ENCODE measurements at regions not wholly inside any gene's neighbourhood (a gene's known extent, or its start where the extent isn't known, plus 50 kb on each side); places are given as distances from the start of the nearest gene placed in this dataset.

DNA sequence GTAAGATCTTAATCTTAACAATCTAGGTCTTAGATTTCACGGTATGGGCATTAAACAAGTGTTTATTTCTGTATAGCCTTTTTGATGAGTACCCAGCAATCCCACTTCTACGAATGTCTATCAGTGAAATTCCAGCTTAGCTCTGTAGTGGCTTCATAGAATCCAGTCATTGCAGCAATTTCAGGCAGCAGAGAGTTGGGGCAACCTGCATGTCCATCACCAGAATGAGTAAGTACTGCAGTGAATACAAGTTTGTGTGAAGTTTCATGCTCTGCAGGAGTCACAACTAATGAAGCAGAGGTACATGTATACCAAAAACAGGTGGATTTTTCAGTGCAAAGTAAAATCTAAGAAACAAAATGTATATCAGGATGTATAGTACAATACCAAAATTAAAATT, 151.7 kb downstream of the OR2B2 start:
- no peak overlapping the region for H2BK5ac ChIP-seq (ENCODE audit: low read depth, low read length, poor library complexity, severe bottlenecking)
- H3K4me1 ChIP-seq (ENCODE audit: control insufficient read depth, insufficient read depth, low read length) = no peaks in the 10 kb centered on the region
- no peak overlapping the region for H3K18ac ChIP-seq (ENCODE audit: low read depth, low read length)
- H2BK15ac ChIP-seq (ENCODE audit: low read depth, low read length) = no peak overlapping the region
- no peak overlapping the region for H4K91ac ChIP-seq (ENCODE audit: insufficient read depth, low read depth, low read length)
- H3K79me1 ChIP-seq (ENCODE audit: low read depth in 1 of 2, low read length in 2 of 2) = no peaks in the 10 kb centered on the region
- DNase-seq (no peak), ATAC-seq (ENCODE audit: low read depth) (no peak)
- no TSS peak for BruUV-seq (replicated peaks)
- intact Hi-C loops (cut with micrococcal nuclease) (no loop called here), in situ Hi-C loops (cut with MboI; ENCODE audit: low sequenced_read_pairs) (no loop called here), dilution Hi-C loops (cut with HindIII; ENCODE audit: low sequenced_read_pairs, unreplicated experiment) (no loop called here)
- no peak overlapping the region for H3K4me2 ChIP-seq (ENCODE audit: low read depth, low read length)
- H3K14ac ChIP-seq (replicated peaks; ENCODE audit: low read depth, low read length) = no peak overlapping the region
- no peak overlapping the region for H4K5ac ChIP-seq (ENCODE audit: low read depth, low read length)
- no CpG with 5 or more reads among the region's 2 CpGs for WGBS, 2 experiments (ENCODE audit: extremely low coverage in 2 of 2, insufficient read length in 1 of 2)
- no peak overlapping the region for H2AK5ac ChIP-seq (ENCODE audit: low read depth, low read length)
- H4K20me1 ChIP-seq (ENCODE audit: insufficient read depth, low read length) = no peaks in the 10 kb centered on the region
- H3K9me1 ChIP-seq (ENCODE audit: insufficient read depth, low read length) = no peaks in the 10 kb centered on the region
- H2AK9ac ChIP-seq (replicated peaks; ENCODE audit: low read depth, low read length, poor library complexity) = no peak overlapping the region
- H3K4me3 ChIP-seq (ENCODE audit: insufficient read depth, low read depth, low read length) = no peak overlapping the region
- no peak overlapping the region for H2BK20ac ChIP-seq (ENCODE audit: low read depth, low read length)
- H2AFZ ChIP-seq (replicated peaks; ENCODE audit: low read length, poor library complexity) = no peak overlapping the region
- no peak overlapping the region for H4K8ac ChIP-seq (ENCODE audit: low read depth in 2 of 2, low read length in 2 of 2)
- POLR2A ChIA-PET (ENCODE audit: unreplicated experiment) = no interaction called here
- no peak overlapping the region for H3K23ac ChIP-seq (ENCODE audit: low read depth, low read length)
- H3K56ac ChIP-seq (ENCODE audit: extremely low read depth, insufficient read depth, low read length) = no peak overlapping the region
- no peak overlapping the region for H3K27ac ChIP-seq (ENCODE audit: insufficient read depth, low read length)
- TF ChIP-seq BHLHE40 (IDR thresholded peaks at IDR 0.05; ENCODE audit: low read depth, low read length) (no peak), RFX5 (IDR thresholded peaks at IDR 0.05; ENCODE audit: low read depth, low read length) (no peak), RAD21 (IDR thresholded peaks at IDR 0.05; ENCODE audit: low read length) (no peak), FOS (IDR thresholded peaks at IDR 0.05; ENCODE audit: low read depth, low read length) (no peak), POLR2A (IDR thresholded peaks at IDR 0.05; ENCODE audit: low read depth, low read length) (no peak), CEBPB (IDR thresholded peaks at IDR 0.05; ENCODE audit: low read depth, low read length) (no peak), MXI1 (IDR thresholded peaks at IDR 0.05; ENCODE audit: borderline replicate concordance, low read depth, low read length) (no peak), MAFK (IDR thresholded peaks at IDR 0.05; ENCODE audit: low read depth, low read length) (no peak), SMC3 (IDR thresholded peaks at IDR 0.05; ENCODE audit: low read depth, low read length) (no peak), RCOR1 (IDR thresholded peaks at IDR 0.05; ENCODE audit: insufficient replicate concordance, low read length) (no peak), CHD1 (IDR thresholded peaks at IDR 0.05; ENCODE audit: low read depth, low read length) (no peak)
- TF ChIP-seq, protein P1, sequence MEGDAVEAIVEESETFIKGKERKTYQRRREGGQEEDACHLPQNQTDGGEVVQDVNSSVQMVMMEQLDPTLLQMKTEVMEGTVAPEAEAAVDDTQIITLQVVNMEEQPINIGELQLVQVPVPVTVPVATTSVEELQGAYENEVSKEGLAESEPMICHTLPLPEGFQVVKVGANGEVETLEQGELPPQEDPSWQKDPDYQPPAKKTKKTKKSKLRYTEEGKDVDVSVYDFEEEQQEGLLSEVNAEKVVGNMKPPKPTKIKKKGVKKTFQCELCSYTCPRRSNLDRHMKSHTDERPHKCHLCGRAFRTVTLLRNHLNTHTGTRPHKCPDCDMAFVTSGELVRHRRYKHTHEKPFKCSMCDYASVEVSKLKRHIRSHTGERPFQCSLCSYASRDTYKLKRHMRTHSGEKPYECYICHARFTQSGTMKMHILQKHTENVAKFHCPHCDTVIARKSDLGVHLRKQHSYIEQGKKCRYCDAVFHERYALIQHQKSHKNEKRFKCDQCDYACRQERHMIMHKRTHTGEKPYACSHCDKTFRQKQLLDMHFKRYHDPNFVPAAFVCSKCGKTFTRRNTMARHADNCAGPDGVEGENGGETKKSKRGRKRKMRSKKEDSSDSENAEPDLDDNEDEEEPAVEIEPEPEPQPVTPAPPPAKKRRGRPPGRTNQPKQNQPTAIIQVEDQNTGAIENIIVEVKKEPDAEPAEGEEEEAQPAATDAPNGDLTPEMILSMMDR (conservative IDR thresholded peaks at IDR 0.05; ENCODE audit: low read depth, low read length) = no peak
- TF ChIP-seq, protein P2, sequence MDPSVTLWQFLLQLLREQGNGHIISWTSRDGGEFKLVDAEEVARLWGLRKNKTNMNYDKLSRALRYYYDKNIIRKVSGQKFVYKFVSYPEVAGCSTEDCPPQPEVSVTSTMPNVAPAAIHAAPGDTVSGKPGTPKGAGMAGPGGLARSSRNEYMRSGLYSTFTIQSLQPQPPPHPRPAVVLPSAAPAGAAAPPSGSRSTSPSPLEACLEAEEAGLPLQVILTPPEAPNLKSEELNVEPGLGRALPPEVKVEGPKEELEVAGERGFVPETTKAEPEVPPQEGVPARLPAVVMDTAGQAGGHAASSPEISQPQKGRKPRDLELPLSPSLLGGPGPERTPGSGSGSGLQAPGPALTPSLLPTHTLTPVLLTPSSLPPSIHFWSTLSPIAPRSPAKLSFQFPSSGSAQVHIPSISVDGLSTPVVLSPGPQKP (IDR thresholded peaks at IDR 0.05; ENCODE audit: borderline replicate concordance, low read depth, low read length) = no peak
- TF ChIP-seq, protein P3, sequence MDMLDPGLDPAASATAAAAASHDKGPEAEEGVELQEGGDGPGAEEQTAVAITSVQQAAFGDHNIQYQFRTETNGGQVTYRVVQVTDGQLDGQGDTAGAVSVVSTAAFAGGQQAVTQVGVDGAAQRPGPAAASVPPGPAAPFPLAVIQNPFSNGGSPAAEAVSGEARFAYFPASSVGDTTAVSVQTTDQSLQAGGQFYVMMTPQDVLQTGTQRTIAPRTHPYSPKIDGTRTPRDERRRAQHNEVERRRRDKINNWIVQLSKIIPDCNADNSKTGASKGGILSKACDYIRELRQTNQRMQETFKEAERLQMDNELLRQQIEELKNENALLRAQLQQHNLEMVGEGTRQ (IDR thresholded peaks at IDR 0.05; ENCODE audit: low read depth, low read length) = no peak
- CTCF ChIA-PET = interaction anchor here (1.8 kb wide), 1 partner anchor 12 kb away, joined by 4 read pairs; no protein-coding TSS in a partner anchor
- H2BK120ac ChIP-seq (ENCODE audit: low read depth, low read length) = no peak overlapping the region
- peaks cover 7% of the 10 kb centered on the region for H3K27me3 ChIP-seq (ENCODE audit: control insufficient read depth, insufficient read depth, low read length)
- no peaks in the 10 kb centered on the region for H3K9me3 ChIP-seq (ENCODE audit: control insufficient read depth, insufficient read depth, low read length)
- no peaks in the 10 kb centered on the region for H3K36me3 ChIP-seq (ENCODE audit: control insufficient read depth, insufficient read depth, low read length)
- no peak overlapping the region for H3K9ac ChIP-seq (ENCODE audit: low read depth, low read length)
- no peak overlapping the region for H3K4ac ChIP-seq (ENCODE audit: low read depth, low read length)

Measured in IMR-90 (cell line).